Neuronal stem cell (in vitro differentiated cells): ENCODE measurements at regions not wholly inside any gene's neighbourhood (a gene's known extent, or its start where the extent isn't known, plus 50 kb on each side); places are given as distances from the start of the nearest gene placed in this dataset.

Experiments used
- DNase-seq: peaks from one replicate; pipeline ENCODE4 v3.0.0-alpha.2; 2013; ENCODE audit warnings: low spot score
- H2AFZ ChIP-seq: one replicate; pipeline ENCODE4 v1.6.1; 2013; ENCODE audit warnings: mild to moderate bottlenecking, low read length, inconsistent platforms
- H2AK5ac ChIP-seq: 2 replicates; pipeline ENCODE4 v1.6.1; 2013; ENCODE audit warnings: low read depth, mild to moderate bottlenecking, inconsistent platforms, low read length, moderate library complexity, mixed read lengths
- H2BK120ac ChIP-seq: 2 replicates; pipeline ENCODE4 v1.6.1; 2013; ENCODE audit warnings: low read depth, mild to moderate bottlenecking, inconsistent platforms, low read length, moderate library complexity, mixed read lengths
- H2BK12ac ChIP-seq: one replicate; pipeline ENCODE4 v1.6.1; 2013; ENCODE audit warnings: low read length, inconsistent platforms
- H2BK15ac ChIP-seq: 2 replicates; pipeline ENCODE4 v1.6.1; 2013; ENCODE audit warnings: mild to moderate bottlenecking, low read length, inconsistent platforms, mixed read lengths
- H2BK5ac ChIP-seq: one replicate; pipeline ENCODE4 v1.6.1; 2013; ENCODE audit warnings: inconsistent platforms, mild to moderate bottlenecking, low read length, moderate library complexity
- H3K14ac ChIP-seq: one replicate; pipeline ENCODE4 v1.6.1; 2013; ENCODE audit warnings: low read length, inconsistent platforms
- H3K18ac ChIP-seq: 2 replicates; pipeline ENCODE4 v1.6.1; 2013; ENCODE audit warnings: low read length, inconsistent platforms
- H3K23ac ChIP-seq: 2 replicates; pipeline ENCODE4 v1.6.1; 2013; ENCODE audit warnings: low read depth, mild to moderate bottlenecking, mixed read lengths, low read length, inconsistent platforms; ENCODE audit not compliant: poor library complexity
- H3K27ac ChIP-seq: replicated peaks from 3 replicates; pipeline ENCODE4 v1.5.1; 2013; ENCODE audit warnings: low read length, inconsistent platforms
- H3K27me3 ChIP-seq, 3 experiments: 2 replicates each; pipeline ENCODE4 v1.6.1; 2013; ENCODE audit warnings: low read length in 3 of 3, mild to moderate bottlenecking in 2 of 3, inconsistent platforms in 1 of 3, low read depth in 1 of 3, mixed read lengths in 1 of 3, moderate library complexity in 1 of 3; ENCODE audit not compliant: control insufficient read depth in 3 of 3, insufficient read depth in 3 of 3
- H3K36me3 ChIP-seq, 2 donors: replicated peaks in 1 of 2; 2 replicates each; pipeline ENCODE4 v1.6.1; 2013; ENCODE audit warnings: low read length in 2 of 2; ENCODE audit not compliant: control insufficient read depth in 2 of 2, insufficient read depth in 2 of 2
- H3K4ac ChIP-seq: 2 replicates; pipeline ENCODE4 v1.6.1; 2013; ENCODE audit warnings: inconsistent platforms, mild to moderate bottlenecking, low read length, moderate library complexity
- H3K4me1 ChIP-seq, 2 donors: 1 replicate in 1 of 2; 2 replicates in 1 of 2; pipeline ENCODE4 v1.6.1; 2013; ENCODE audit warnings: low read length in 2 of 2, low read depth in 1 of 2; ENCODE audit not compliant: control insufficient read depth in 2 of 2, insufficient read depth in 1 of 2
- H3K4me2 ChIP-seq: one replicate; pipeline ENCODE4 v1.6.1; 2013; ENCODE audit warnings: mild to moderate bottlenecking, low read length, inconsistent platforms; ENCODE audit not compliant: insufficient read depth, poor library complexity, severe bottlenecking
- H3K4me3 ChIP-seq, 2 donors: 2 replicates each; pipeline ENCODE4 v1.5.1; 2013; ENCODE audit warnings: low read length in 2 of 2, mild to moderate bottlenecking in 2 of 2, inconsistent platforms in 1 of 2, moderate library complexity in 1 of 2
- H3K79me1 ChIP-seq: one replicate; pipeline ENCODE4 v1.6.1; 2013; ENCODE audit warnings: low read depth, mild to moderate bottlenecking, inconsistent platforms, low read length, moderate library complexity
- H3K9ac ChIP-seq: one replicate; pipeline ENCODE4 v1.6.1; 2013; ENCODE audit warnings: mild to moderate bottlenecking, low read depth, low read length, inconsistent platforms; ENCODE audit not compliant: poor library complexity
- H3K9me3 ChIP-seq, 2 donors: replicated peaks in 1 of 2; 2 replicates each; pipeline versions ENCODE3 to v1.6.1; 2013; ENCODE audit warnings: low read length in 2 of 2, mild to moderate bottlenecking in 2 of 2, inconsistent platforms in 1 of 2, low read depth in 1 of 2, mixed read lengths in 1 of 2, moderate library complexity in 1 of 2; ENCODE audit not compliant: control insufficient read depth in 2 of 2, insufficient read depth in 1 of 2
- H4K8ac ChIP-seq: one replicate; pipeline ENCODE4 v1.6.1; 2013; ENCODE audit warnings: low read depth, mild to moderate bottlenecking, inconsistent platforms, low read length, moderate library complexity
- H4K91ac ChIP-seq: one replicate; pipeline ENCODE4 v1.6.1; 2013; ENCODE audit warnings: low read length, low read depth, mild to moderate bottlenecking, inconsistent platforms; ENCODE audit not compliant: poor library complexity
- WGBS, 2 donors: extraction: QIAGEN DNeasy Blood & Tissue Kit; methylation state at CpG; one replicate each; pipeline ENCODE4 v1.1.7; 2013; ENCODE audit warnings: missing lambda C conversion rate in 2 of 2, mixed read lengths in 1 of 2; ENCODE audit not compliant: insufficient read length in 2 of 2, insufficient replicate concordance in 1 of 2; ENCODE audit errors: extremely low coverage in 2 of 2; 5-methylcytosine and 5-hydroxymethylcytosine counted together

- H3K4me2 ChIP-seq, result no peak overlapping the region
- H4K8ac ChIP-seq, result no peak overlapping the region
- no peaks in the 10 kb centered on the region for H3K36me3 ChIP-seq
- H3K14ac ChIP-seq, result no peak overlapping the region
- H2BK5ac ChIP-seq, result no peak overlapping the region
- H3K4me1 ChIP-seq, result no peaks in the 10 kb centered on the region
- H3K18ac ChIP-seq, result no peak overlapping the region
- no peaks in the 10 kb centered on the region for H3K79me1 ChIP-seq
- H2AK5ac ChIP-seq, result no peak overlapping the region
- no peaks in the 10 kb centered on the region for H3K9me3 ChIP-seq
- no peak overlapping the region for H4K91ac ChIP-seq
- no peak overlapping the region for H2BK12ac ChIP-seq
- no peak overlapping the region for H2BK120ac ChIP-seq
- no peaks in the 10 kb centered on the region for H3K27me3 ChIP-seq
- H3K9ac ChIP-seq, result no peak overlapping the region
- no peak overlapping the region for H2BK15ac ChIP-seq
- H3K23ac ChIP-seq, result no peak overlapping the region
- no peak overlapping the region for H3K4ac ChIP-seq
- no CpG with 5 or more reads among the region's 1 CpG for WGBS, 2 donors
- no peak overlapping the region for H3K27ac ChIP-seq
- H2AFZ ChIP-seq, result no peak overlapping the region
- DNase-seq, result no peak
- H3K4me3 ChIP-seq, result no peak overlapping the region
These were observed 395.7 kb upstream of the RARB start for GRCh38 chr3:25032344-25032743.

- no CpG with 5 or more reads among the region's 6 CpGs for WGBS, 2 donors
- DNase-seq, result peak; percentile 45
- no peak overlapping the region for H3K4me3 ChIP-seq
These were observed 394.5 kb upstream of the RARB start for GRCh38 chr3:25033407-25034029.

GRCh38 chr3:25035526-25035925, 392.5 kb upstream of the RARB start:
- Histone ChIP-seq H3K18ac (no peak overlapping the region), H2BK12ac (no peak overlapping the region), H3K4ac (no peak overlapping the region), H2BK5ac (no peak overlapping the region), H4K8ac (no peak overlapping the region), H3K23ac (no peak overlapping the region), H3K36me3 (no peaks in the 10 kb centered on the region), H2AFZ (no peak overlapping the region), H3K9ac (no peak overlapping the region), H3K4me3 (no peak overlapping the region), H2BK15ac (no peak overlapping the region), H4K91ac (no peak overlapping the region), H3K14ac (no peak overlapping the region), H3K27ac (no peak overlapping the region), H3K27me3 (no peaks in the 10 kb centered on the region), H2BK120ac (no peak overlapping the region), H3K9me3 (no peaks in the 10 kb centered on the region), H2AK5ac (no peak overlapping the region), H3K4me1 (no peaks in the 10 kb centered on the region), H3K4me2 (no peak overlapping the region), H3K79me1 (no peaks in the 10 kb centered on the region)
- WGBS, 2 donors, result no CpG with 5 or more reads among the region's 1 CpG
- DNase-seq, result no peak

More at GRCh38 chr3:25033407-25034029, 394.5 kb upstream of the RARB start:
- Histone ChIP-seq H2BK12ac (no peak overlapping the region), H3K9me3 (no peaks in the 10 kb centered on the region), H3K23ac (no peak overlapping the region), H3K9ac (no peak overlapping the region), H2BK15ac (no peak overlapping the region), H2AFZ (peak overlapping the region; percentile 32), H4K91ac (no peak overlapping the region), H3K4me2 (no peak overlapping the region), H3K27me3 (no peaks in the 10 kb centered on the region), H2AK5ac (no peak overlapping the region), H2BK5ac (no peak overlapping the region), H3K18ac (no peak overlapping the region), H3K4me1 (no peaks in the 10 kb centered on the region), H2BK120ac (no peak overlapping the region), H3K36me3 (no peaks in the 10 kb centered on the region), H4K8ac (no peak overlapping the region), H3K14ac (no peak overlapping the region), H3K27ac (no peak overlapping the region), H3K4ac (no peak overlapping the region), H3K79me1 (no peaks in the 10 kb centered on the region)

GRCh38 chr3:25036633-25037032, 391.4 kb upstream of the RARB start:
- Histone ChIP-seq H2BK12ac (no peak overlapping the region), H2AFZ (no peak overlapping the region), H3K23ac (no peak overlapping the region), H3K4me2 (no peak overlapping the region), H3K4ac (no peak overlapping the region), H2BK15ac (no peak overlapping the region), H3K36me3 (no peaks in the 10 kb centered on the region), H3K18ac (no peak overlapping the region), H3K4me3 (no peak overlapping the region), H2AK5ac (no peak overlapping the region), H3K79me1 (no peaks in the 10 kb centered on the region), H3K27ac (no peak overlapping the region), H4K91ac (no peak overlapping the region), H2BK120ac (no peak overlapping the region), H3K14ac (no peak overlapping the region), H4K8ac (no peak overlapping the region), H3K4me1 (no peaks in the 10 kb centered on the region), H3K27me3 (no peaks in the 10 kb centered on the region), H2BK5ac (no peak overlapping the region), H3K9me3 (no peaks in the 10 kb centered on the region), H3K9ac (no peak overlapping the region)
- no peak for DNase-seq
- no CpG with 5 or more reads among the region's 2 CpGs for WGBS, 2 donors
